ENCODE measurements at regions not wholly inside any gene's neighbourhood (a gene's known extent, or its start where the extent isn't known, plus 50 kb on each side); places are given as distances from the start of the nearest gene placed in this dataset.
A peak's percentile ranks its signal among the peaks of the same experiment; 100 is the strongest.

- TF ChIP-seq CTCF (IDR thresholded peaks at IDR 0.05): no peak
- Histone ChIP-seq H3K27ac (no peak overlapping the region), H3K9me3 (no peaks in the 10 kb centered on the region), H3K4me1 (no peaks in the 10 kb centered on the region), H3K27me3 (no peaks in the 10 kb centered on the region), H3K36me3 (no peaks in the 10 kb centered on the region), H3K4me3 (no peak overlapping the region)
- DNase-seq (ENCODE audit: low spot score in 2 of 2): no peak
- intact Hi-C loops (cut with DNase I): no loop called here
Observed at GRCh38 chr1:5267603-5268235, 613.3 kb downstream of the AJAP1 start.

GRCh38 chr1:5265438-5266075, 611.1 kb downstream of the AJAP1 start:
- H3K27ac ChIP-seq: no peak overlapping the region
- no peak overlapping the region for H3K4me3 ChIP-seq
- DNase-seq (ENCODE audit: low spot score in 2 of 2): no peak
- no peaks in the 10 kb centered on the region for H3K36me3 ChIP-seq
- no peaks in the 10 kb centered on the region for H3K27me3 ChIP-seq
- H3K9me3 ChIP-seq: no peaks in the 10 kb centered on the region
- H3K4me1 ChIP-seq: no peaks in the 10 kb centered on the region
- intact Hi-C loops (cut with DNase I): no loop called here
- TF ChIP-seq CTCF (IDR thresholded peaks at IDR 0.05): no peak

GRCh38 chr1:5264476-5264875, 610.1 kb downstream of the AJAP1 start:
- no peaks in the 10 kb centered on the region for H3K27me3 ChIP-seq
- no peaks in the 10 kb centered on the region for H3K36me3 ChIP-seq
- intact Hi-C loops (cut with DNase I): no loop called here
- H3K4me3 ChIP-seq: no peak overlapping the region
- no peaks in the 10 kb centered on the region for H3K4me1 ChIP-seq
- DNase-seq (ENCODE audit: low spot score in 2 of 2): peak in 1 of 2 donors; percentile 13
- H3K9me3 ChIP-seq: peaks cover 0 to 5% of the 10 kb centered on the region in 2 donors
- no peak for TF ChIP-seq CTCF (IDR thresholded peaks at IDR 0.05)
- no peak overlapping the region for H3K27ac ChIP-seq

GRCh38 chr1:5256793-5257192, 602.4 kb downstream of the AJAP1 start:
- H3K27me3 ChIP-seq: no peaks in the 10 kb centered on the region
- TF ChIP-seq CTCF (IDR thresholded peaks at IDR 0.05): no peak
- no peak for DNase-seq (ENCODE audit: low spot score in 2 of 2)
- no peaks in the 10 kb centered on the region for H3K4me1 ChIP-seq
- H3K4me3 ChIP-seq: no peak overlapping the region
- intact Hi-C loops (cut with DNase I): no loop called here
- peaks cover 0 to 6% of the 10 kb centered on the region in 2 donors for H3K9me3 ChIP-seq
- H3K36me3 ChIP-seq: no peaks in the 10 kb centered on the region
- no peak overlapping the region for H3K27ac ChIP-seq

- DNase-seq (ENCODE audit: low spot score in 2 of 2): no peak
- H3K27ac ChIP-seq: no peak overlapping the region
- H3K4me3 ChIP-seq: no peak overlapping the region
- H3K4me1 ChIP-seq: no peaks in the 10 kb centered on the region
- intact Hi-C loops (cut with DNase I): no loop called here
- H3K27me3 ChIP-seq: no peaks in the 10 kb centered on the region
- no peak for TF ChIP-seq CTCF (IDR thresholded peaks at IDR 0.05)
- no peaks in the 10 kb centered on the region for H3K36me3 ChIP-seq
- peaks cover 0 to 6% of the 10 kb centered on the region in 2 donors for H3K9me3 ChIP-seq
Observed at GRCh38 chr1:5254975-5255374, 600.6 kb downstream of the AJAP1 start.
